Vagina (tissue), 2 donors: ENCODE measurements at regions not wholly inside any gene's neighbourhood (a gene's known extent, or its start where the extent isn't known, plus 50 kb on each side); places are given as distances from the start of the nearest gene placed in this dataset.

ENCODE experiments used
- DNase-seq, 2 donors: peaks; one replicate each; pipeline ENCODE4 v3.0.0-alpha.2; 2017; ENCODE audit errors: extremely low spot score in 2 of 2
- H3K27ac ChIP-seq: fragments of 200-600 bp; sonication (generic); one replicate; pipeline ENCODE4 v1.5.1; 2019
- H3K27me3 ChIP-seq: fragments of 200-600 bp; sonication (generic); one replicate; pipeline ENCODE4 v1.5.1; 2019
- H3K36me3 ChIP-seq, 2 donors: fragments of 200-600 bp; sonication (generic); one replicate each; pipeline ENCODE4 v1.5.1; 2017 to 2019
- H3K4me1 ChIP-seq: fragments of 200-600 bp; sonication (generic); one replicate; pipeline ENCODE4 v1.5.1; 2019
- H3K4me3 ChIP-seq, 2 donors: fragments of 200-600 bp; sonication (generic); 1 replicate in 1 of 2; 2 replicates in 1 of 2; pipeline ENCODE4 v1.5.1; 2016 to 2019
- H3K9me3 ChIP-seq: fragments of 200-600 bp; sonication (generic); one replicate; pipeline ENCODE4 v1.5.1; 2019
- POLR2A ChIP-seq, 2 donors: fragments of 450-650 bp; IDR thresholded peaks; one replicate each; pipeline ENCODE4 v1.6.1; 2017; ENCODE audit warnings: antibody characterized with exemption in 2 of 2, mild to moderate bottlenecking in 2 of 2, moderate library complexity in 2 of 2
- POLR2AphosphoS5 ChIP-seq, 2 donors: sonication (generic); formaldehyde crosslinking; IDR thresholded peaks; one replicate each; pipeline ENCODE4 v1.9.0; 2017; ENCODE audit warnings: antibody characterized with exemption in 2 of 2, mild to moderate bottlenecking in 2 of 2, low read depth in 1 of 2; ENCODE audit not compliant: insufficient read depth in 1 of 2
- intact Hi-C: fragments of 100-400 bp; cut with DNase I; formaldehyde crosslinking; loops from one replicate; pipeline ENCODE4 v1.15.1; 2023
- TF ChIP-seq, protein P1 (sequence below), 3 experiments: fragments of 450-650 bp in 2 of 3; fragments of 200-600 bp in 1 of 3; sonication (generic) in 1 of 3; IDR thresholded peaks; one replicate each; pipeline ENCODE4 v1.5.1; 2017 to 2019; ENCODE audit warnings: antibody characterized with exemption in 3 of 3, mild to moderate bottlenecking in 2 of 3, moderate library complexity in 2 of 3

DNA sequence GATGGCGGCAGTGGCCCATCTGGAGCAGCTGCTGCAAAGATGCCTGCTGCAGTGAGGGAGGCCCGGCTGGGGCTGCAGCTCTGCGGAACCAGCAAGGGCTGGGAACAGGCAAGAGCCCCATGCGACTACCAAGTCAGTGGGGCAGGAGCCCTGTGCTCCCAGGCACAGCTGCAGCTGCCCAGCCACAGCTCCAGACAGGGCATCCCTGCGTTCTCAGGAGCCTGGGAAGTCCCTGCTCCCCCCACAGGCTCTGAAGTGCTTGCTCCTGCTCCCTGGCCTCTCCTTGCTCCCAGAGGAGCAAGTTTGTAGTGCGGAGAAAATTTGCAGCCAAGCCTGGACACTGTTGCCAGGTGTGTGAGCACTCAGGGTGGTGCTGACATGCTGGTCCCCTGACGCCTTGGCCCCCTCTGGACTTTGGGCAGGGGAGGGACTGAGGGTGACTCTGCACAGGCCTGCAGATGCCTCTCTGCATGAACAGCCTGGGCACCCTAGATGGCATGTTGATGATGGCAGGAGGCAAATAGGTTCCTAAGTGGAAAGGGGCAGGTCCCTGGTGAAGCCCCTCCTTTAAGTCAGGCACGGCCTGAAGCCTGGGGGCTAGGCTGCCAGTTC is 105.6 kb downstream of the LYZL1 start:
- intact Hi-C loops, result no loop called here
- H3K4me1 ChIP-seq, result no peaks in the 10 kb centered on the region

DNA sequence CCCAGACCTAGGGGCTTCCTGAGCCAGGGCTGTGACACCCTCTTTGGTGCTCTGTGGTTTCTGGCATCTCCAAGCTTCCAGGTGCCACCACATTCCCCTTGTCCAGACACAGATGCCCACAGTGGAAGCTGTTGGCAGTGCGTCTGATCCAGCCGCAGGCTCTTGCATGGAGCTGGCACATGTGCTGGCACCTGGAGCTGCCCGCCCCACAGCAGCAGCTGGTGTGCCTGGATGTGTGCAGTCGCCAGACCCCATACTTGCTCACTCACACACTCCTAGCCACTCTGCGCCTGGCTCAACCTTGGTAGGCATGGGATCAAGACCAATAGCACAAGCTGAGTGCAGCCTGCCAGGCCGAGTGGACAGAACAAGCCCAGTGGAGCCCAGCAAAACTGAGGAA is 106.5 kb downstream of the LYZL1 start:
- DNase-seq, result no peak
- Histone ChIP-seq H3K4me3 (no peak overlapping the region), H3K9me3 (no peaks in the 10 kb centered on the region), H3K4me1 (no peaks in the 10 kb centered on the region), H3K27ac (no peak overlapping the region), H3K36me3 (no peaks in the 10 kb centered on the region), H3K27me3 (no peaks in the 10 kb centered on the region)
- TF ChIP-seq, protein P1, sequence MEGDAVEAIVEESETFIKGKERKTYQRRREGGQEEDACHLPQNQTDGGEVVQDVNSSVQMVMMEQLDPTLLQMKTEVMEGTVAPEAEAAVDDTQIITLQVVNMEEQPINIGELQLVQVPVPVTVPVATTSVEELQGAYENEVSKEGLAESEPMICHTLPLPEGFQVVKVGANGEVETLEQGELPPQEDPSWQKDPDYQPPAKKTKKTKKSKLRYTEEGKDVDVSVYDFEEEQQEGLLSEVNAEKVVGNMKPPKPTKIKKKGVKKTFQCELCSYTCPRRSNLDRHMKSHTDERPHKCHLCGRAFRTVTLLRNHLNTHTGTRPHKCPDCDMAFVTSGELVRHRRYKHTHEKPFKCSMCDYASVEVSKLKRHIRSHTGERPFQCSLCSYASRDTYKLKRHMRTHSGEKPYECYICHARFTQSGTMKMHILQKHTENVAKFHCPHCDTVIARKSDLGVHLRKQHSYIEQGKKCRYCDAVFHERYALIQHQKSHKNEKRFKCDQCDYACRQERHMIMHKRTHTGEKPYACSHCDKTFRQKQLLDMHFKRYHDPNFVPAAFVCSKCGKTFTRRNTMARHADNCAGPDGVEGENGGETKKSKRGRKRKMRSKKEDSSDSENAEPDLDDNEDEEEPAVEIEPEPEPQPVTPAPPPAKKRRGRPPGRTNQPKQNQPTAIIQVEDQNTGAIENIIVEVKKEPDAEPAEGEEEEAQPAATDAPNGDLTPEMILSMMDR (IDR thresholded peaks at IDR 0.05), result no peak
- TF ChIP-seq POLR2A (IDR thresholded peaks at IDR 0.05) (no peak), POLR2AphosphoS5 (IDR thresholded peaks at IDR 0.05; ENCODE audit: insufficient read depth in 1 of 2, low read depth in 1 of 2) (no peak)
- intact Hi-C loops, result no loop called here

More for the DNA sequence above, 105.6 kb downstream of the LYZL1 start:
- no peak overlapping the region for H3K4me3 ChIP-seq
- TF ChIP-seq, protein P1 (IDR thresholded peaks at IDR 0.05), result no peak
- TF ChIP-seq POLR2A (IDR thresholded peaks at IDR 0.05), result no peak
- no peak for TF ChIP-seq POLR2AphosphoS5 (IDR thresholded peaks at IDR 0.05; ENCODE audit: insufficient read depth in 1 of 2, low read depth in 1 of 2)
- H3K27ac ChIP-seq, result no peak overlapping the region
- DNase-seq, result no peak
- H3K9me3 ChIP-seq, result no peaks in the 10 kb centered on the region
- no peaks in the 10 kb centered on the region for H3K27me3 ChIP-seq
- H3K36me3 ChIP-seq, result no peaks in the 10 kb centered on the region

GRCh38 chr10:29397221-29397620 is 108.4 kb downstream of the LYZL1 start:
- no peaks in the 10 kb centered on the region for H3K27me3 ChIP-seq
- intact Hi-C loops, result no loop called here
- H3K27ac ChIP-seq, result no peak overlapping the region
- H3K4me1 ChIP-seq, result no peaks in the 10 kb centered on the region
- DNase-seq, result no peak
- no peaks in the 10 kb centered on the region for H3K9me3 ChIP-seq
- TF ChIP-seq, protein P1 (IDR thresholded peaks at IDR 0.05), result no peak
- no peak for TF ChIP-seq POLR2AphosphoS5 (IDR thresholded peaks at IDR 0.05; ENCODE audit: insufficient read depth in 1 of 2, low read depth in 1 of 2)
- TF ChIP-seq POLR2A (IDR thresholded peaks at IDR 0.05), result no peak
- no peak overlapping the region for H3K4me3 ChIP-seq
- no peaks in the 10 kb centered on the region for H3K36me3 ChIP-seq

DNA sequence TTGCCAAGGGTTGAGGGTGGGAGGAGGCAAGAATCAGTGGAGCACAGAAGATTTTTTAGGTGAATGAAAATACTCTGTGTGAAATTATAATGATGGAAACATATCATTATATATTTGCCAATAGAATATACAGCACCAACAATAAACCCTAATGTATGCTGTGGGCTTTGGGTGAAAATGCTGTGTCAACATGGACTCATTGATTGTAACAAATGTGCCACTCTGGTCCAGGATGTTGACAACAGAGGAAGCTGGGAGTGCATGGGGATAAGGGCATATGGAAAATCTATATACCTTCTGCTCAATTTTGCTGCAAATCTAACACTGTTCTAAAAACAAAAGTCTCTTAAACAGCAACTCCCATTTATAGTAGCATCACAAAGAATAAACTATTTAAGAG is 114.3 kb downstream of the LYZL1 start:
- TF ChIP-seq POLR2AphosphoS5 (IDR thresholded peaks at IDR 0.05; ENCODE audit: insufficient read depth in 1 of 2, low read depth in 1 of 2) (no peak), POLR2A (IDR thresholded peaks at IDR 0.05) (no peak)
- TF ChIP-seq, protein P1 (IDR thresholded peaks at IDR 0.05), result no peak
- Histone ChIP-seq H3K9me3 (no peaks in the 10 kb centered on the region), H3K36me3 (no peaks in the 10 kb centered on the region), H3K4me3 (no peak overlapping the region), H3K4me1 (no peaks in the 10 kb centered on the region), H3K27me3 (no peaks in the 10 kb centered on the region), H3K27ac (no peak overlapping the region)
- no peak for DNase-seq
- intact Hi-C loops, result no loop called here

GRCh38 chr10:29407280-29407858 is 118.5 kb downstream of the LYZL1 start:
- TF ChIP-seq POLR2A (IDR thresholded peaks at IDR 0.05) (no peak), POLR2AphosphoS5 (IDR thresholded peaks at IDR 0.05; ENCODE audit: insufficient read depth in 1 of 2, low read depth in 1 of 2) (no peak)
- TF ChIP-seq, protein P1 (IDR thresholded peaks at IDR 0.05), result no peak
- Histone ChIP-seq H3K4me1 (peaks cover 29% of the 10 kb centered on the region), H3K4me3 (no peak overlapping the region), H3K9me3 (no peaks in the 10 kb centered on the region), H3K27me3 (no peaks in the 10 kb centered on the region), H3K36me3 (no peaks in the 10 kb centered on the region), H3K27ac (no peak overlapping the region)
- intact Hi-C loops, result no loop called here
- no peak for DNase-seq
